ENCODE measurements at regions not wholly inside any gene's neighbourhood (a gene's known extent, or its start where the extent isn't known, plus 50 kb on each side); places are given as distances from the start of the nearest gene placed in this dataset.

DNA sequence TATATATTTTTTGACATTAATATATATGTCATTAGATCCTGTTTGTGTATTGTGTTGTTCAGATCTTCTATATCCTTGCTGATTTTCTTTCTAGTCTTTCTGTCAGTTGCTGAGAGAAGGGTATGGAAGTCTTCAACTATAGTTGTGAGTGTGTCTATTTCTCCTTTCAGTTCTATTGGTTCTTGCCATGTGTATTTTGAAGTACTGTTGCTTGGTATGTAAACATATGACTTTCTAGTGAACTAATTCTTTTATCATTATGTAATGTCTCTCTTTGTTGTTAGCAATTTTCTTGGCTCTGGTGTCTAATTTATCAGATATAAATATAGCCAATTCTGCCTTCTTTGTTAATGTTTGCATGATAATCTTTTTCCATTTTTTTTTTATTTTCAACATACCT lies 84.3 kb upstream of the CAST start:
- Histone ChIP-seq H3K14ac (ENCODE audit: insufficient read depth, low read length) (no peak overlapping the region), H2BK5ac (ENCODE audit: insufficient read length, low read length) (no peak overlapping the region), H3K9me3 (ENCODE audit: control insufficient read depth, low read depth, low read length) (no peaks in the 10 kb centered on the region), H3K23ac (ENCODE audit: insufficient read length, low read depth, low read length) (no peak overlapping the region), H3K79me2 (ENCODE audit: insufficient read depth, low read length) (no peaks in the 10 kb centered on the region), H3K18ac (ENCODE audit: insufficient read length, low read depth, low read length) (no peak overlapping the region), H3K4me1 (ENCODE audit: insufficient read depth, low read length) (no peaks in the 10 kb centered on the region), H3K27me3 (ENCODE audit: insufficient read depth, low read length) (no peaks in the 10 kb centered on the region), H3K4me2 (ENCODE audit: insufficient read depth, insufficient read length, low read length) (no peak overlapping the region), H3K9ac (ENCODE audit: extremely low read depth, insufficient read length, low read length) (no peak overlapping the region), H3K23me2 (ENCODE audit: insufficient read length, low read depth, low read length, poor library complexity, severe bottlenecking) (no peaks in the 10 kb centered on the region), H4K91ac (ENCODE audit: insufficient read length, low read depth, low read length) (no peak overlapping the region), H2AFZ (ENCODE audit: low read length) (no peak overlapping the region), H4K5ac (ENCODE audit: insufficient read length, low read depth, low read length) (no peak overlapping the region), H3K79me1 (ENCODE audit: insufficient read depth, low read depth, low read length, poor library complexity, severe bottlenecking) (no peaks in the 10 kb centered on the region), H3K4ac (ENCODE audit: low read depth, low read length) (no peak overlapping the region), H2AK5ac (ENCODE audit: insufficient read length, low read length) (no peak overlapping the region), H4K20me1 (ENCODE audit: control insufficient read depth, insufficient read depth, insufficient read length) (no peaks in the 10 kb centered on the region), H2BK120ac (ENCODE audit: low read depth, low read length, poor library complexity, severe bottlenecking) (no peak overlapping the region), H2BK15ac (ENCODE audit: low read depth, low read length) (no peak overlapping the region), H3K27ac (ENCODE audit: insufficient read length, low read depth, low read length) (no peak overlapping the region), H3T11ph (ENCODE audit: low read length) (no peak overlapping the region), H3K56ac (ENCODE audit: insufficient read length, low read depth, low read length) (no peak overlapping the region), H4K8ac (replicated peaks; ENCODE audit: insufficient read length, low read depth, low read length) (no peak overlapping the region), H2BK20ac (ENCODE audit: low read depth, low read length, poor library complexity, severe bottlenecking) (no peak overlapping the region), H2BK12ac (ENCODE audit: insufficient read length, low read depth, low read length) (no peak overlapping the region)
- H3K27me3 Mint-ChIP-seq (ENCODE audit: low read depth) = no peaks in the 10 kb centered on the region
- no peak for DNase-seq
- H3K36me3 Mint-ChIP-seq (ENCODE audit: insufficient read depth in 1 of 3, low read depth in 3 of 3) = no peaks in the 10 kb centered on the region
- no peaks in the 10 kb centered on the region for H3K4me1 Mint-ChIP-seq
- no peak overlapping the region for H3K27ac Mint-ChIP-seq
- no peak overlapping the region for H3K4me3 Mint-ChIP-seq
- TF ChIP-seq, protein P1, sequence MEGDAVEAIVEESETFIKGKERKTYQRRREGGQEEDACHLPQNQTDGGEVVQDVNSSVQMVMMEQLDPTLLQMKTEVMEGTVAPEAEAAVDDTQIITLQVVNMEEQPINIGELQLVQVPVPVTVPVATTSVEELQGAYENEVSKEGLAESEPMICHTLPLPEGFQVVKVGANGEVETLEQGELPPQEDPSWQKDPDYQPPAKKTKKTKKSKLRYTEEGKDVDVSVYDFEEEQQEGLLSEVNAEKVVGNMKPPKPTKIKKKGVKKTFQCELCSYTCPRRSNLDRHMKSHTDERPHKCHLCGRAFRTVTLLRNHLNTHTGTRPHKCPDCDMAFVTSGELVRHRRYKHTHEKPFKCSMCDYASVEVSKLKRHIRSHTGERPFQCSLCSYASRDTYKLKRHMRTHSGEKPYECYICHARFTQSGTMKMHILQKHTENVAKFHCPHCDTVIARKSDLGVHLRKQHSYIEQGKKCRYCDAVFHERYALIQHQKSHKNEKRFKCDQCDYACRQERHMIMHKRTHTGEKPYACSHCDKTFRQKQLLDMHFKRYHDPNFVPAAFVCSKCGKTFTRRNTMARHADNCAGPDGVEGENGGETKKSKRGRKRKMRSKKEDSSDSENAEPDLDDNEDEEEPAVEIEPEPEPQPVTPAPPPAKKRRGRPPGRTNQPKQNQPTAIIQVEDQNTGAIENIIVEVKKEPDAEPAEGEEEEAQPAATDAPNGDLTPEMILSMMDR (conservative IDR thresholded peaks at IDR 0.05) = no peak
- no peaks in the 10 kb centered on the region for H3K9me3 Mint-ChIP-seq

All from H9 (cell line).